Gastrocnemius medialis (tissue), 4 donors: ENCODE measurements at regions not wholly inside any gene's neighbourhood (a gene's known extent, or its start where the extent isn't known, plus 50 kb on each side); places are given as distances from the start of the nearest gene placed in this dataset.

Source experiments
- ATAC-seq, 2 donors: fragments of 150-250 bp; one replicate each; pipeline ENCODE4 v1.9.1; 2016
- DNase-seq, 2 donors: peaks; one replicate each; pipeline ENCODE4 v3.0.0-alpha.2; 2019
- H3K27ac ChIP-seq, 4 donors: fragments of 200-600 bp; sonication (generic); 1 replicate in 1 of 4; 2 replicates in 3 of 4; pipeline ENCODE4 v1.5.1; 2016 to 2018; ENCODE audit warnings: mild to moderate bottlenecking in 2 of 4, moderate library complexity in 1 of 4
- H3K27me3 ChIP-seq, 3 donors: fragments of 200-600 bp; sonication (generic) in 2 of 3; 1 replicate in 1 of 3; 2 replicates in 2 of 3; pipeline versions ENCODE4 v1.5.1 to v1.6.0; 2016 to 2019; ENCODE audit warnings: mild to moderate bottlenecking in 1 of 3, moderate library complexity in 1 of 3
- H3K36me3 ChIP-seq, 2 donors: fragments of 200-600 bp; sonication (generic) in 1 of 2; one replicate each; pipeline ENCODE4 v1.5.1; 2017 to 2018
- H3K4me1 ChIP-seq, 2 donors: fragments of 200-600 bp; sonication (generic) in 1 of 2; one replicate each; pipeline ENCODE4 v1.5.1; 2016 to 2017; ENCODE audit warnings: mild to moderate bottlenecking in 2 of 2
- H3K4me3 ChIP-seq, 4 donors: fragments of 200-600 bp; sonication (generic) in 3 of 4; 1 replicate in 1 of 4; 2 replicates in 3 of 4; pipeline ENCODE4 v1.5.1; 2016 to 2019; ENCODE audit warnings: mild to moderate bottlenecking in 2 of 4
- H3K9me3 ChIP-seq, 3 donors: fragments of 200-600 bp; sonication (generic) in 2 of 3; 1 replicate in 1 of 3; 2 replicates in 2 of 3; pipeline ENCODE4 v1.5.1; 2016 to 2019
- CTCF ChIP-seq, 5 experiments: fragments of 450-650 bp in 3 of 5; fragments of 200-600 bp in 2 of 5; sonication (generic) in 2 of 5; IDR thresholded peaks in 4 of 5; conservative IDR thresholded peaks in 1 of 5; 1 replicate in 4 of 5; 2 replicates in 1 of 5; pipeline ENCODE4 v1.5.1; 2016 to 2019; ENCODE audit warnings: antibody characterized with exemption in 5 of 5, mild to moderate bottlenecking in 3 of 5, moderate library complexity in 3 of 5
- POLR2A ChIP-seq, 2 donors: fragments of 450-650 bp; IDR thresholded peaks; one replicate each; pipeline ENCODE4 v1.6.1; 2017; ENCODE audit warnings: antibody characterized with exemption in 2 of 2, mild to moderate bottlenecking in 2 of 2, moderate library complexity in 2 of 2
- in situ Hi-C, 4 donors: fragments of 200-750 bp; cut with MboI; loops; one replicate each; pipeline versions ENCODE4 v1.15.0 to v1.8.0; 2017; ENCODE audit warnings: low sequenced_read_pairs in 4 of 4
- intact Hi-C: fragments of 100-400 bp; cut with DNase I; formaldehyde crosslinking; loops from one replicate; pipeline ENCODE4 v1.15.1; 2023; ENCODE audit warnings: low total_unique reads

GRCh38 chr11:92477686-92478085 is 253.1 kb downstream of the FAT3 start:
- Histone ChIP-seq H3K9me3 (no peaks in the 10 kb centered on the region), H3K27ac (no peak overlapping the region), H3K27me3 (no peaks in the 10 kb centered on the region), H3K4me1 (no peaks in the 10 kb centered on the region), H3K36me3 (no peaks in the 10 kb centered on the region), H3K4me3 (no peak overlapping the region)
- intact Hi-C loops: no loop called here
- in situ Hi-C loops: no loop called here
- no peak for ATAC-seq
- no peak for DNase-seq
- TF ChIP-seq CTCF (IDR thresholded peaks at IDR 0.05 in 4 of 5, conservative IDR thresholded peaks at IDR 0.05 in 1 of 5): no peak
- no peak for TF ChIP-seq POLR2A (IDR thresholded peaks at IDR 0.05)

GRCh38 chr11:92480499-92480898 is 255.9 kb downstream of the FAT3 start:
- in situ Hi-C loops (no loop called here), intact Hi-C loops (no loop called here)
- no peaks in the 10 kb centered on the region for H3K27me3 ChIP-seq
- DNase-seq (no peak), ATAC-seq (no peak)
- no peak overlapping the region for H3K27ac ChIP-seq
- H3K4me3 ChIP-seq: no peak overlapping the region
- no peaks in the 10 kb centered on the region for H3K9me3 ChIP-seq
- H3K36me3 ChIP-seq: no peaks in the 10 kb centered on the region
- H3K4me1 ChIP-seq: no peaks in the 10 kb centered on the region
- no peak for TF ChIP-seq POLR2A (IDR thresholded peaks at IDR 0.05)

- Histone ChIP-seq H3K4me3 (no peak overlapping the region), H3K36me3 (no peaks in the 10 kb centered on the region), H3K27ac (no peak overlapping the region), H3K9me3 (no peaks in the 10 kb centered on the region), H3K27me3 (no peaks in the 10 kb centered on the region), H3K4me1 (no peaks in the 10 kb centered on the region)
- no peak for TF ChIP-seq POLR2A (IDR thresholded peaks at IDR 0.05)
- TF ChIP-seq CTCF (IDR thresholded peaks at IDR 0.05 in 4 of 5, conservative IDR thresholded peaks at IDR 0.05 in 1 of 5): no peak
- ATAC-seq (no peak), DNase-seq (no peak)
- in situ Hi-C loops (no loop called here), intact Hi-C loops (no loop called here)
These were observed 258.0 kb downstream of the FAT3 start for GRCh38 chr11:92482492-92483060.

GRCh38 chr11:92484570-92484969 is 260.0 kb downstream of the FAT3 start:
- TF ChIP-seq CTCF (IDR thresholded peaks at IDR 0.05 in 4 of 5, conservative IDR thresholded peaks at IDR 0.05 in 1 of 5): no peak
- no peak for TF ChIP-seq POLR2A (IDR thresholded peaks at IDR 0.05)
- intact Hi-C loops (no loop called here), in situ Hi-C loops (no loop called here)
- Histone ChIP-seq H3K9me3 (no peaks in the 10 kb centered on the region), H3K27ac (no peak overlapping the region), H3K4me3 (no peak overlapping the region), H3K36me3 (no peaks in the 10 kb centered on the region), H3K4me1 (no peaks in the 10 kb centered on the region), H3K27me3 (no peaks in the 10 kb centered on the region)
- no peak for ATAC-seq
- DNase-seq: no peak

GRCh38 chr11:92489826-92490399 is 265.3 kb downstream of the FAT3 start:
- no peak for ATAC-seq
- intact Hi-C loops (no loop called here), in situ Hi-C loops (no loop called here)
- no peaks in the 10 kb centered on the region for H3K27me3 ChIP-seq
- TF ChIP-seq POLR2A (IDR thresholded peaks at IDR 0.05): no peak
- TF ChIP-seq CTCF (IDR thresholded peaks at IDR 0.05 in 4 of 5, conservative IDR thresholded peaks at IDR 0.05 in 1 of 5): no peak
- no peak overlapping the region for H3K4me3 ChIP-seq
- no peaks in the 10 kb centered on the region for H3K36me3 ChIP-seq
- DNase-seq: no peak
- no peaks in the 10 kb centered on the region for H3K4me1 ChIP-seq
- no peaks in the 10 kb centered on the region for H3K9me3 ChIP-seq
- no peak overlapping the region for H3K27ac ChIP-seq
